ENCODE measurements at regions not wholly inside any gene's neighbourhood (a gene's known extent, or its start where the extent isn't known, plus 50 kb on each side); places are given as distances from the start of the nearest gene placed in this dataset.

DNA sequence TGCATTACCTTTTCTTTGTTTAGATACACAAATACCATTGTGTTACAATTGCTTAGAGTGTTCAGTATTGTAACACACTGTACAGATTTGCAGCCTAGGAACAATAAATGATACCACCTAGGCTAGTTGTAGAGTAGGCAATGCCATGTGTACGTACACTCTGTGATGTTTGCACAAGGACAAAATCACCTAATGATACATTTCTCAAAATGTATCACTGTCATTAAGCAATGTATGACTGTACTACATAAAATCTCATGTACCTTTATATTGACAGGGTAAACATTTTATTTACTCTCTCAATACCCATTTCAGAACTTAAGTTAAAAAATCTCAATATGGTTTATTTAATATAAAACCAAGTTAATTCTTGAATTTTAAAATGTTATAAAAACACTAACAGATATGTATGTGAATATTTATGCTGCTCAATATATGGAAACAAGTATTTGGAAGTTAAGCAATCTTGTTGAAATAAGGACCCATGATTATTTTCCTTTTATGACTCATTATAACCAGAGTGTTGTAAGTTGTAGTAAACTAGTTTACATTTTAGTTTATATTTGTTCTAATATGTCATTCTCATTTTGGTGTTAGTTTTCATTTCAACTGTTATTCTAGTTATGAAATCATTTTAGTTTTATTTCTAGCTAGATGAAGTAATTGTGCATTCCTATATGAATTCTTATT, 409.2 kb downstream of the TLL1 start:
- no peak overlapping the region for H3K4me3 ChIP-seq (ENCODE audit: low read depth in 1 of 3, low read length in 3 of 3)
- H3K9ac ChIP-seq (ENCODE audit: low read depth in 1 of 2, low read length in 2 of 2), result no peak overlapping the region
- TF ChIP-seq EGR1 (IDR thresholded peaks at IDR 0.05; ENCODE audit: low read depth in 2 of 2) (no peak), NR2F2 (IDR thresholded peaks at IDR 0.05) (no peak), SP1 (IDR thresholded peaks at IDR 0.05) (no peak), GABPA (IDR thresholded peaks at IDR 0.05 in 1 of 2, conservative IDR thresholded peaks at IDR 0.05 in 1 of 2) (no peak), TAF1 (conservative IDR thresholded peaks at IDR 0.05) (no peak), FOXA1 (IDR thresholded peaks at IDR 0.05) (no peak), JUND (IDR thresholded peaks at IDR 0.05) (no peak), FOXA2 (IDR thresholded peaks at IDR 0.05) (no peak), HNF4A (conservative IDR thresholded peaks at IDR 0.05) (no peak), HNF4G (IDR thresholded peaks at IDR 0.05) (no peak)
- TF ChIP-seq, protein P1, sequence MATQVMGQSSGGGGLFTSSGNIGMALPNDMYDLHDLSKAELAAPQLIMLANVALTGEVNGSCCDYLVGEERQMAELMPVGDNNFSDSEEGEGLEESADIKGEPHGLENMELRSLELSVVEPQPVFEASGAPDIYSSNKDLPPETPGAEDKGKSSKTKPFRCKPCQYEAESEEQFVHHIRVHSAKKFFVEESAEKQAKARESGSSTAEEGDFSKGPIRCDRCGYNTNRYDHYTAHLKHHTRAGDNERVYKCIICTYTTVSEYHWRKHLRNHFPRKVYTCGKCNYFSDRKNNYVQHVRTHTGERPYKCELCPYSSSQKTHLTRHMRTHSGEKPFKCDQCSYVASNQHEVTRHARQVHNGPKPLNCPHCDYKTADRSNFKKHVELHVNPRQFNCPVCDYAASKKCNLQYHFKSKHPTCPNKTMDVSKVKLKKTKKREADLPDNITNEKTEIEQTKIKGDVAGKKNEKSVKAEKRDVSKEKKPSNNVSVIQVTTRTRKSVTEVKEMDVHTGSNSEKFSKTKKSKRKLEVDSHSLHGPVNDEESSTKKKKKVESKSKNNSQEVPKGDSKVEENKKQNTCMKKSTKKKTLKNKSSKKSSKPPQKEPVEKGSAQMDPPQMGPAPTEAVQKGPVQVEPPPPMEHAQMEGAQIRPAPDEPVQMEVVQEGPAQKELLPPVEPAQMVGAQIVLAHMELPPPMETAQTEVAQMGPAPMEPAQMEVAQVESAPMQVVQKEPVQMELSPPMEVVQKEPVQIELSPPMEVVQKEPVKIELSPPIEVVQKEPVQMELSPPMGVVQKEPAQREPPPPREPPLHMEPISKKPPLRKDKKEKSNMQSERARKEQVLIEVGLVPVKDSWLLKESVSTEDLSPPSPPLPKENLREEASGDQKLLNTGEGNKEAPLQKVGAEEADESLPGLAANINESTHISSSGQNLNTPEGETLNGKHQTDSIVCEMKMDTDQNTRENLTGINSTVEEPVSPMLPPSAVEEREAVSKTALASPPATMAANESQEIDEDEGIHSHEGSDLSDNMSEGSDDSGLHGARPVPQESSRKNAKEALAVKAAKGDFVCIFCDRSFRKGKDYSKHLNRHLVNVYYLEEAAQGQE (IDR thresholded peaks at IDR 0.05), result no peak
- TF ChIP-seq, protein P2, sequence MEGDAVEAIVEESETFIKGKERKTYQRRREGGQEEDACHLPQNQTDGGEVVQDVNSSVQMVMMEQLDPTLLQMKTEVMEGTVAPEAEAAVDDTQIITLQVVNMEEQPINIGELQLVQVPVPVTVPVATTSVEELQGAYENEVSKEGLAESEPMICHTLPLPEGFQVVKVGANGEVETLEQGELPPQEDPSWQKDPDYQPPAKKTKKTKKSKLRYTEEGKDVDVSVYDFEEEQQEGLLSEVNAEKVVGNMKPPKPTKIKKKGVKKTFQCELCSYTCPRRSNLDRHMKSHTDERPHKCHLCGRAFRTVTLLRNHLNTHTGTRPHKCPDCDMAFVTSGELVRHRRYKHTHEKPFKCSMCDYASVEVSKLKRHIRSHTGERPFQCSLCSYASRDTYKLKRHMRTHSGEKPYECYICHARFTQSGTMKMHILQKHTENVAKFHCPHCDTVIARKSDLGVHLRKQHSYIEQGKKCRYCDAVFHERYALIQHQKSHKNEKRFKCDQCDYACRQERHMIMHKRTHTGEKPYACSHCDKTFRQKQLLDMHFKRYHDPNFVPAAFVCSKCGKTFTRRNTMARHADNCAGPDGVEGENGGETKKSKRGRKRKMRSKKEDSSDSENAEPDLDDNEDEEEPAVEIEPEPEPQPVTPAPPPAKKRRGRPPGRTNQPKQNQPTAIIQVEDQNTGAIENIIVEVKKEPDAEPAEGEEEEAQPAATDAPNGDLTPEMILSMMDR (IDR thresholded peaks at IDR 0.05; ENCODE audit: low read depth, low read length, missing input control), result no peak
- TF ChIP-seq, protein P3, sequence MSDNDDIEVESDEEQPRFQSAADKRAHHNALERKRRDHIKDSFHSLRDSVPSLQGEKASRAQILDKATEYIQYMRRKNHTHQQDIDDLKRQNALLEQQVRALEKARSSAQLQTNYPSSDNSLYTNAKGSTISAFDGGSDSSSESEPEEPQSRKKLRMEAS (IDR thresholded peaks at IDR 0.05), result no peak
- TF ChIP-seq, protein P4, sequence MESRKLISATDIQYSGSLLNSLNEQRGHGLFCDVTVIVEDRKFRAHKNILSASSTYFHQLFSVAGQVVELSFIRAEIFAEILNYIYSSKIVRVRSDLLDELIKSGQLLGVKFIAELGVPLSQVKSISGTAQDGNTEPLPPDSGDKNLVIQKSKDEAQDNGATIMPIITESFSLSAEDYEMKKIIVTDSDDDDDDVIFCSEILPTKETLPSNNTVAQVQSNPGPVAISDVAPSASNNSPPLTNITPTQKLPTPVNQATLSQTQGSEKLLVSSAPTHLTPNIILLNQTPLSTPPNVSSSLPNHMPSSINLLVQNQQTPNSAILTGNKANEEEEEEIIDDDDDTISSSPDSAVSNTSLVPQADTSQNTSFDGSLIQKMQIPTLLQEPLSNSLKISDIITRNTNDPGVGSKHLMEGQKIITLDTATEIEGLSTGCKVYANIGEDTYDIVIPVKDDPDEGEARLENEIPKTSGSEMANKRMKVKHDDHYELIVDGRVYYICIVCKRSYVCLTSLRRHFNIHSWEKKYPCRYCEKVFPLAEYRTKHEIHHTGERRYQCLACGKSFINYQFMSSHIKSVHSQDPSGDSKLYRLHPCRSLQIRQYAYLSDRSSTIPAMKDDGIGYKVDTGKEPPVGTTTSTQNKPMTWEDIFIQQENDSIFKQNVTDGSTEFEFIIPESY (IDR thresholded peaks at IDR 0.05), result no peak
- H3K9me3 ChIP-seq (ENCODE audit: control insufficient read depth in 4 of 4, low read length in 3 of 4), result no peaks in the 10 kb centered on the region
- H3K36me3 ChIP-seq (ENCODE audit: control insufficient read depth in 4 of 4, insufficient read depth in 3 of 4, low read depth in 1 of 4, low read length in 3 of 4), result no peaks in the 10 kb centered on the region
- H3K4me1 ChIP-seq (ENCODE audit: control insufficient read depth in 4 of 4, insufficient read depth in 4 of 4, low read length in 3 of 4), result no peaks in the 10 kb centered on the region
- no peak overlapping the region for H3K27ac ChIP-seq (ENCODE audit: low read depth in 1 of 2, low read length in 2 of 2)
- no peaks in the 10 kb centered on the region for H3K27me3 ChIP-seq (ENCODE audit: control insufficient read depth in 4 of 4, insufficient read depth in 4 of 4, low read length in 3 of 4)
- WGBS, result 0% methylated on average over 1 of the region's 1 CpG
- no peak for DNase-seq (ENCODE audit: low spot score)

DNA sequence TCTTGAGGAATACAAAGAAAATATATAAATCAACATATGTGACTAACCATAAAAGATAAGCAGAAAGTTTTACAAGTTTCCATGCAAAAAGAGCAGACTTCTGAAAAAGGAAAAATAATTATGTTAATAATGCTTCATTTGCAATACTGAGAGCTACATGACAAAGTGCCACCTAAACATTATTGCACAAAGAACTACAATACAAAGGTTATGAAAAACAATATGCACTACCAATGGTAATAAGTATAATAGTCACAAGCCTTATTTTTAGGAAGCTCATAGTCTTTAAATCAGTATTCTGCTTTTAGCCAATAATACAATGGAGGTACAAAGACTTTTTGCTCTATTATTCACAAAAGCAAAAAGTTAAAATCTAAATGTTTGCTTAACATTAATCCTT, 411.2 kb downstream of the TLL1 start:
- Histone ChIP-seq H3K36me3 (ENCODE audit: control insufficient read depth in 4 of 4, insufficient read depth in 3 of 4, low read depth in 1 of 4, low read length in 3 of 4) (no peaks in the 10 kb centered on the region), H3K4me3 (ENCODE audit: low read depth in 1 of 3, low read length in 3 of 3) (no peak overlapping the region), H3K4me1 (ENCODE audit: control insufficient read depth in 4 of 4, insufficient read depth in 4 of 4, low read length in 3 of 4) (no peaks in the 10 kb centered on the region), H3K27me3 (ENCODE audit: control insufficient read depth in 4 of 4, insufficient read depth in 4 of 4, low read length in 3 of 4) (no peaks in the 10 kb centered on the region), H3K9ac (ENCODE audit: low read depth in 1 of 2, low read length in 2 of 2) (no peak overlapping the region), H3K27ac (ENCODE audit: low read depth in 1 of 2, low read length in 2 of 2) (no peak overlapping the region), H3K9me3 (ENCODE audit: control insufficient read depth in 4 of 4, low read length in 3 of 4) (no peaks in the 10 kb centered on the region)
- TF ChIP-seq YY1 (IDR thresholded peaks at IDR 0.05) (no peak), RAD21 (IDR thresholded peaks at IDR 0.05) (no peak), SP1 (IDR thresholded peaks at IDR 0.05) (no peak), TAF1 (conservative IDR thresholded peaks at IDR 0.05) (no peak), GABPA (IDR thresholded peaks at IDR 0.05 in 1 of 2, conservative IDR thresholded peaks at IDR 0.05 in 1 of 2) (no peak), FOXA2 (IDR thresholded peaks at IDR 0.05) (no peak), FOXA1 (IDR thresholded peaks at IDR 0.05) (no peak)
- TF ChIP-seq, protein P3 (IDR thresholded peaks at IDR 0.05), result no peak
- no peak for DNase-seq (ENCODE audit: low spot score)

All from liver (tissue), 8 donors.